ENCODE measurements at regions not wholly inside any gene's neighbourhood (a gene's known extent, or its start where the extent isn't known, plus 50 kb on each side); places are given as distances from the start of the nearest gene placed in this dataset.

DNA sequence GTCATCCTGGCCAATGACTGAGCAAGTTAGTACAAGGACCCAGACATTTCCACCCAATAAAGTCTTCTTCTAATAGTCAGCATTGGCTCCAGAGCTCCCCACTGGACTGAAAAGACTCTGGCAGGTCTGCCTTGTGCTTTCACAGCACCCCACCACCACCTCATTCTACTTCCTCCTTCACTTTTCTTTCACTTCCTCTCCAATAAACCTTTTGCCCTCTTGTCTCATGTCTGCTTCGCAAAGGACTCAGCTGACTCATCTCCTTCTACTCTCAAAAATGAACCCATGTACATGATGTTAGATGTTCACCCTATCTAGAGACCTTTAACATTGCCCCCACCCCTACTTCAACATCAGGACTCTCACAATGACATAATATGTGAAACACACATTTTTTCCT is 181.0 kb upstream of the PPP2R3A start:
- H3K36me3 ChIP-seq (ENCODE audit: control insufficient read depth, insufficient read depth, low read length) = no peaks in the 10 kb centered on the region
- H3K9ac ChIP-seq (ENCODE audit: low read depth, low read length) = no peak overlapping the region
- H3K4me3 ChIP-seq (ENCODE audit: low read depth, low read length) = no peak overlapping the region
- no peaks in the 10 kb centered on the region for H3K4me1 ChIP-seq (ENCODE audit: control insufficient read depth, insufficient read depth, low read length)
- no peaks in the 10 kb centered on the region for H3K27me3 ChIP-seq (ENCODE audit: control insufficient read depth, insufficient read depth, low read length)
- no peaks in the 10 kb centered on the region for H3K9me3 ChIP-seq (ENCODE audit: control insufficient read depth, insufficient read depth, low read length)

DNA sequence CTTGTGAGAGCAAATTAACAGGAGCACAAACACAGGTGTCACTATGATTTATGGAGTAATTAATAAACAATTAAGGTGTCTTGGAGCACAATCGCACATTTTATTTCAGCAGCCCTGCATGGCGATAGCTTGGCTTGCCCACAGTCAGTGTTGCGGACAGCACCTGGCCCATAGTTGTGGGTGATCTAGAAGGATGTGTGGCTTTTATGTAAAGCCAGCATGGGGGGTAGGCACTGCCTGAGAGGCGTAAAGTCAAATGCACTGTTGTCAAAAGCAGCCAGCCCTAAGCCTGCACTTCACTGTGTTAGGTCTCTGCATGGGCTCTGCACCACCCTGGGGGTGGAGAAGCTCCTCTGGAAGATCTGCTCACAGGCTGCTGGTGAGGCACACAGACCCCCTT is 177.4 kb upstream of the PPP2R3A start:
- no peaks in the 10 kb centered on the region for H3K4me1 ChIP-seq (ENCODE audit: control insufficient read depth, insufficient read depth, low read length)
- no peaks in the 10 kb centered on the region for H3K27me3 ChIP-seq (ENCODE audit: control insufficient read depth, insufficient read depth, low read length)
- H3K4me3 ChIP-seq (ENCODE audit: low read depth, low read length) = no peak overlapping the region

DNA sequence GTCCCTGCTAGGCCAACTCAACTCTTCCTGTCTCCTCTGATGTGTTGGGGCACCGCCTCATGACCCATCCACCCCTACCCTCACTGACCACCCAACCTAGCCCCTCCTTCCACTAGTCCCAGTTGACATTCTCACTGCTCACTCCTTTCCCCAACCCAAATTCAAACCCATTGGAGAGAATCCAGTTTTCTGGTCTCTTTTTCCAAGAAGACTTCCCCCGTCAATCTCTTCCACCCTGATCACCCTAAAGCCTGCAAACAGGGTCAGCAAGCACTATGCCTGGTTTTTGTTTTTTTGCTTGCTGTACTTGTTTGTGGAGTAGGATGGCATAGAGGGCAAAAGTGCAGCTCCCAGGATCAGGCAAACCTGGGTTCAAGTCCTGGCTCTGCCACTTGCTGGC is 176.6 kb upstream of the PPP2R3A start:
- no peaks in the 10 kb centered on the region for H3K27me3 ChIP-seq (ENCODE audit: control insufficient read depth, insufficient read depth, low read length)
- H3K36me3 ChIP-seq (ENCODE audit: control insufficient read depth, insufficient read depth, low read length) = no peaks in the 10 kb centered on the region
- H3K9me3 ChIP-seq (ENCODE audit: control insufficient read depth, insufficient read depth, low read length) = no peaks in the 10 kb centered on the region

More for the DNA sequence above, 177.4 kb upstream of the PPP2R3A start:
- no peak overlapping the region for H3K9ac ChIP-seq (ENCODE audit: low read depth, low read length)
- no peaks in the 10 kb centered on the region for H3K36me3 ChIP-seq (ENCODE audit: control insufficient read depth, insufficient read depth, low read length)
- H3K9me3 ChIP-seq (ENCODE audit: control insufficient read depth, insufficient read depth, low read length) = no peaks in the 10 kb centered on the region

DNA sequence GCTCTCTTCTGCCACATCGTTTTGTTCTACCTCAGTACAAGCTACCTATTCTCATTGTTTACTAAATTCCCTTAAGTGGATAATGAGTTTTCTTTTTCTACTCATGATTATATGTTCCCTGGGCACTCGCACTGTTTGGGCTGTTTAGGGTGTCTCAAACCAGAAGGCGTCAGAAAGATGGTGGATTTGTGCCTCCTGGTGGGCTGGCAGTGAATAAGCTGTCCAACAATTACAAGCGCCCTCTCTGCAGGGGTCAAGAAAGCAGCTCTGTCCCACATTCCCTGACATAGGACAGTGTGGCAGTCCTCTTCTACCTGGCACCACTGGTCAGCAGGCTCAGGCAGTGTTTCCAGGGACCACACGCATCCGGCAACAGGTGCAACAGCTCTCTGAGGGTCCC is 173.4 kb upstream of the PPP2R3A start:
- Histone ChIP-seq H3K9ac (ENCODE audit: low read depth, low read length) (no peak overlapping the region), H3K27me3 (ENCODE audit: control insufficient read depth, insufficient read depth, low read length) (no peaks in the 10 kb centered on the region), H3K36me3 (ENCODE audit: control insufficient read depth, insufficient read depth, low read length) (no peaks in the 10 kb centered on the region), H3K4me1 (ENCODE audit: control insufficient read depth, insufficient read depth, low read length) (no peaks in the 10 kb centered on the region), H3K4me3 (ENCODE audit: low read depth, low read length) (no peak overlapping the region), H3K9me3 (ENCODE audit: control insufficient read depth, insufficient read depth, low read length) (no peaks in the 10 kb centered on the region)

More for the DNA sequence above, 176.6 kb upstream of the PPP2R3A start:
- no peak overlapping the region for H3K9ac ChIP-seq (ENCODE audit: low read depth, low read length)
- no peaks in the 10 kb centered on the region for H3K4me1 ChIP-seq (ENCODE audit: control insufficient read depth, insufficient read depth, low read length)
- no peak overlapping the region for H3K4me3 ChIP-seq (ENCODE audit: low read depth, low read length)

DNA sequence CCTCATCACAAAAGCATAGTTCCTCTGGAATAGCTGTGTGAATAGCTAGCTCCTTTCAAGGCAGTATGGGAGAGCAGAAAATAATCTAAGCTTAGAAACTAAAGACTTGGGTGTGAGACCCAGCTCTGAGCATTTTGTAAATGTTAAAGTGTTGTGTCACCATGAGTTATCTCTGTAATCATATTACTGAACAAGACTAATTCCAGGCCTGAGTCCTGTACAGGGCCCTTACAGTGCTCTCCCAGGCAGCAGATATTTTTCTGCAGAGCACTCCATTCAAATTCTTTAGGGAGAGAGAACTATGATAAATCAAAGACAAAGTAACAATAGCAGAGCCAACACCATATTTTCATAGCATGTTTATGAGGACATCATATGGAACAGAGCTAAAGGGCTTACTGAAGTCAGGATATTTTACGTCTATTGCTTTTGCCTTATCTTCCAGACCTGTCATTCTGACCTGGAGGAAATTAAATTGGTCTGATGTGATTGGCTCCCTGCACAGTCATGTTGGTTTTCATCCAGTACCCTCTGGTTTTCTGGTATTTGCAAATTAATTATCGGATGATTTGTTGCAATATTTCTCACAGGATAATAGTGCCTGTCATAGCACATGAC is 172.6 kb upstream of the PPP2R3A start:
- H3K4me1 ChIP-seq (ENCODE audit: control insufficient read depth, insufficient read depth, low read length) = no peaks in the 10 kb centered on the region
- H3K9ac ChIP-seq (ENCODE audit: low read depth, low read length) = no peak overlapping the region
- H3K36me3 ChIP-seq (ENCODE audit: control insufficient read depth, insufficient read depth, low read length) = no peaks in the 10 kb centered on the region
- H3K27me3 ChIP-seq (ENCODE audit: control insufficient read depth, insufficient read depth, low read length) = no peaks in the 10 kb centered on the region
- H3K4me3 ChIP-seq (ENCODE audit: low read depth, low read length) = no peak overlapping the region
- H3K9me3 ChIP-seq (ENCODE audit: control insufficient read depth, insufficient read depth, low read length) = no peaks in the 10 kb centered on the region

DNA sequence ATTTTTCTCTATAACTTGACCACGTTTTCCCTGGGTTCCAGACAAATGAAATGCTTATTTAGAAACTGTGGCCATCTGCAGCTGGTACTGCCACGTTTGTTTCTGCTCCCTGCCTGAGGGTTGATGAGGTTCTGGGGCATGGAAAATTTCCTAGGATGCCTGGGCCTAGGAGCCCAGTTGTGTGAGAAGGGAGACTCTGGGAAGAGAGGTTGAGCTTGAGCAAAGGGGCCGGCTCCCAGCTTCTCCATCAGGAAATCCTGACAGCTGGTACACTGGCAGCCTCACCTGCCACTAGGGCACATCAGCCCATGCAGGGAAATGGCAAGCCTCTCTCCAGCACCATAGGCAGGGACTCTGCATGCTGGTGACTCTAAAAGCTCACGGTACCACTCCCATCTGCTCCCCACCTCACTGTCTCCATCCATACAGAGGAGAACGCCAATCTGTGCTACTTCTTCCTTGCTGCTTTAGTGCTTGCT is 165.4 kb upstream of the PPP2R3A start:
- Histone ChIP-seq H3K36me3 (ENCODE audit: control insufficient read depth, insufficient read depth, low read length) (no peaks in the 10 kb centered on the region), H3K9ac (ENCODE audit: low read depth, low read length) (no peak overlapping the region), H3K4me3 (ENCODE audit: low read depth, low read length) (no peak overlapping the region), H3K9me3 (ENCODE audit: control insufficient read depth, insufficient read depth, low read length) (no peaks in the 10 kb centered on the region), H3K27me3 (ENCODE audit: control insufficient read depth, insufficient read depth, low read length) (no peaks in the 10 kb centered on the region), H3K4me1 (ENCODE audit: control insufficient read depth, insufficient read depth, low read length) (no peaks in the 10 kb centered on the region)

DNA sequence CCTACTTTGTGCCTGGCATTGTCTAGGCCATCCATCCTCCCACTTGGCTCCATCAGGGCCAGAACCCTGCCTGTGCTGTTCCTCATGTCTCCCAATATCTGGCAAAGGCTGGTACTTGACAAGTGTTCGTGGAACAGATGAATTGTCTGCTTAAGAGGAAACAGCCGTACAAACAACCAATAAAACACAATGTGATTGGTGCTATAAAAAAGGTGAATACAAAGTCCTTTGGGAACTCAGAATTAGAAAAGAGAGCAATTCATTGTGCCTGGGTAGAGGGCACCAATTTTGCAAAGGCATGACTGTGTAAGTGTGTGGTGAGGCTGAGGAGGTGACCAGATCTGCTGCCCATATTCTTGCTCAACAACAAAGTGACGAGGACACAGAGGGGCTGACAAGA is 164.5 kb upstream of the PPP2R3A start:
- H3K9ac ChIP-seq (ENCODE audit: low read depth, low read length) = no peak overlapping the region
- H3K4me3 ChIP-seq (ENCODE audit: low read depth, low read length) = no peak overlapping the region
- no peaks in the 10 kb centered on the region for H3K27me3 ChIP-seq (ENCODE audit: control insufficient read depth, insufficient read depth, low read length)
- H3K36me3 ChIP-seq (ENCODE audit: control insufficient read depth, insufficient read depth, low read length) = no peaks in the 10 kb centered on the region
- no peaks in the 10 kb centered on the region for H3K4me1 ChIP-seq (ENCODE audit: control insufficient read depth, insufficient read depth, low read length)
- H3K9me3 ChIP-seq (ENCODE audit: control insufficient read depth, insufficient read depth, low read length) = no peaks in the 10 kb centered on the region

DNA sequence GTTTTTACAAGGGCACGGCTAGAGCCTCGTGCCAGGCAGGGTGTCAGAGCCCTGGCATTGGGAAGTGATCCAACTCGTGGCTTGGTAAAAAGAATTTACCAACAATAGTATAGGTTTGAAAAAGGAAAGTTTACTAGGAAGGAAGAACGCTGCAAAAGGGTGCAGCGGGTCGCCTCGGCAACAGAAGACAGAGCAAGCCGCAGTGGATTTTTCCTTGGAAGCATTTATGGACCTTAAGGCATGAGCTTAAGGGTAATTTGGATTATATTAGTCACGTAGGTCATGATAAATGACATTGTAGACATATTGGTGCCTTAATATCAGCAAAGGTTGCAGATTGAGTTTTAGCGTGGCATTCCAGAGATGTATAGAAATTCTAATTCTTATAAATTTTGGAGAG is 163.4 kb upstream of the PPP2R3A start:
- Histone ChIP-seq H3K9me3 (ENCODE audit: control insufficient read depth, insufficient read depth, low read length) (no peaks in the 10 kb centered on the region), H3K4me3 (ENCODE audit: low read depth, low read length) (no peak overlapping the region), H3K27me3 (ENCODE audit: control insufficient read depth, insufficient read depth, low read length) (no peaks in the 10 kb centered on the region), H3K9ac (ENCODE audit: low read depth, low read length) (no peak overlapping the region), H3K4me1 (ENCODE audit: control insufficient read depth, insufficient read depth, low read length) (no peaks in the 10 kb centered on the region), H3K36me3 (ENCODE audit: control insufficient read depth, insufficient read depth, low read length) (no peaks in the 10 kb centered on the region)

DNA sequence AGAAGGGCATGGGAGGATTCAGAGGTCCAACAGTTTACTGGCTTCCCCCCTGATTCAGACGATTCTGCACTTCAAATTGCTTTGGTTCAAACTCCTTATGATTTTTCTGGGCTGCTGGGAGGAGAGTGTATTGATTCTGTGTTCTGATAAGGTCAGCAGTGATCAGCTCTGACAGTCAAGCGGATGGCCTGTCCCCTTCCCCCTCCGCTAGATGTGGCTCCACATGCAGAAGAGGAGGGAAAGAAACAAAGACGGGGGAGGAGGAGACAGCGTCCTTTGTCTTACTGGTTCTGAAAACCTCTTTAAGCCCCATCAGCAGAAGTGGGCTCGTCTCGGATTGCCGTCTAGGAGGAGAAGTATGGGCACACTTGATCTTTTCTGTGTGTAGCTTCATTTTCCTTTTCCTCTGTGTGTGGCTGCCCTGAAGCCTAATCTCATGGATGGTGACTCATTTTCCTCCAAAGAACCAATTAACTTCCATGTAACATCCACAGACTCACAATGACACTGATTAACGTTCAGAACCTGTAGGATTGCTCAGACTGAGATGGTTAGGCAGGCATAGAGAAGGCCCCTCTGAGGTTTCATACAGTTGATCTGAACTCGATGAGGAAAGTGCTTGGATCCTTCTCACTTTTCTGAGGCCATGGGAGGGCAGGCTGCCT is 162.4 kb upstream of the PPP2R3A start:
- H3K27me3 ChIP-seq (ENCODE audit: control insufficient read depth, insufficient read depth, low read length) = no peaks in the 10 kb centered on the region
- no peak overlapping the region for H3K9ac ChIP-seq (ENCODE audit: low read depth, low read length)
- no peaks in the 10 kb centered on the region for H3K9me3 ChIP-seq (ENCODE audit: control insufficient read depth, insufficient read depth, low read length)
- no peaks in the 10 kb centered on the region for H3K4me1 ChIP-seq (ENCODE audit: control insufficient read depth, insufficient read depth, low read length)
- H3K36me3 ChIP-seq (ENCODE audit: control insufficient read depth, insufficient read depth, low read length) = no peaks in the 10 kb centered on the region
- no peak overlapping the region for H3K4me3 ChIP-seq (ENCODE audit: low read depth, low read length)

DNA sequence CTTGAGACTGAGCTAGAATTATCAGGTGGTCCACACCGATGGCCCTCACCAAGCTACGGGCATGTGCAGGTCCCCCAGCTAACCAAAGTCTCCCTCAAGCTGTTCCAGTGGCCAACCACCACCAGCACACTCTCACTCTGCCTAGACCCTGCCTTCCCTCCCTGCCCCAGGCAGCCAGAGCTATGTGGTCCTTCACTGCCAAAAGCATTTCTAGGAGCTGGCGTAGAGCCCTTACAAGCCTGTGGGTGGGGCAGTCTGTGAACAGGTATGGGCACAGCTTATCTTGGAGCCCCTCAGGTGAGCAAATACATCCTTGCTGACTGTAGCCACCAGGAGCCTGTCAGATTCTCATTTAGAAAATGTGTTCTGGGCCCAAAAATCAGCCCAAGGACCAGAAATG is 159.8 kb upstream of the PPP2R3A start:
- H3K36me3 ChIP-seq (ENCODE audit: control insufficient read depth, insufficient read depth, low read length) = no peaks in the 10 kb centered on the region
- H3K4me1 ChIP-seq (ENCODE audit: control insufficient read depth, insufficient read depth, low read length) = peaks cover 2% of the 10 kb centered on the region
- H3K4me3 ChIP-seq (ENCODE audit: low read depth, low read length) = no peak overlapping the region
- no peaks in the 10 kb centered on the region for H3K9me3 ChIP-seq (ENCODE audit: control insufficient read depth, insufficient read depth, low read length)
- no peak overlapping the region for H3K9ac ChIP-seq (ENCODE audit: low read depth, low read length)
- H3K27me3 ChIP-seq (ENCODE audit: control insufficient read depth, insufficient read depth, low read length) = no peaks in the 10 kb centered on the region

DNA sequence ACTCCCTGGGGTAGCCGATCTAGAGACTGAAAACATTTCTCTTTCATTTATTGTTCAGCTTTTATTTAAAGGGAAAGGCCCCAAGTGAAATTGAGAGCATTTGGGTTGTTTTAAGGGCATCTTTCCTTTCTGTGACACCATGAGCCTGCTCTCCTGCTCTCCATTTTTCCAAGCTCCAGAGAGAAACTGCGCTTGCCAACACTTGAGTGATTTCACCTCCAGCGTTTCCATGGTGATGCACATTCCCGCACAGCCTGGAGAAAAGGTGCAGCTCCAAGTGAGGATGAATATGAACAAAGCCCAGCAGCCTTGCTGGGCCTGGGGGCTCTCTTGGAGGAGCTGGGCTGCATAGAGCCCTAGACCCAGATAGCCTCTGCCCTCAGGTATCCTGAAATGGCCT is 159.2 kb upstream of the PPP2R3A start:
- H3K27me3 ChIP-seq (ENCODE audit: control insufficient read depth, insufficient read depth, low read length) = no peaks in the 10 kb centered on the region
- peaks cover 2% of the 10 kb centered on the region for H3K4me1 ChIP-seq (ENCODE audit: control insufficient read depth, insufficient read depth, low read length)
- no peaks in the 10 kb centered on the region for H3K36me3 ChIP-seq (ENCODE audit: control insufficient read depth, insufficient read depth, low read length)
- H3K9ac ChIP-seq (ENCODE audit: low read depth, low read length) = no peak overlapping the region
- H3K4me3 ChIP-seq (ENCODE audit: low read depth, low read length) = no peak overlapping the region
- H3K9me3 ChIP-seq (ENCODE audit: control insufficient read depth, insufficient read depth, low read length) = no peaks in the 10 kb centered on the region

DNA sequence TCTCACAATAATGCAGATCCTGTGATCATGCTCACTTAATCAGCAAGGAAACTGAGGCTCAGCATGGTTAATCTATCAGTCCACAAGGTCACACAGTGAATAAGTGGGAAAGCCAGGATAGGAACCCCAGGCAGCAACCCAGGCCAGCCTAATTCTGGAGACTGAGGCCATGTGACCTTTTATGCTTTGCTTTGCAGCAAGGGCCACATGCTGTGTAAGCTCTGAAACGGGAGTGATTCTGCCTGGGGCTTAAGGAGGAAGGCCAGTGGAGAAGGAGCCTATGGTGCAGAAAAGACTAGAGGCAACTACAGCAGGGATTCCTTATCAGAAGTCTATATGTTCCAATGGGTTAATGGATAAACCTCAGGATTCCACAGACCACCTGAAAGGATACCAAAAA is 157.6 kb upstream of the PPP2R3A start:
- Histone ChIP-seq H3K4me3 (ENCODE audit: low read depth, low read length) (no peak overlapping the region), H3K36me3 (ENCODE audit: control insufficient read depth, insufficient read depth, low read length) (no peaks in the 10 kb centered on the region), H3K9ac (ENCODE audit: low read depth, low read length) (no peak overlapping the region), H3K9me3 (ENCODE audit: control insufficient read depth, insufficient read depth, low read length) (no peaks in the 10 kb centered on the region), H3K4me1 (ENCODE audit: control insufficient read depth, insufficient read depth, low read length) (peaks cover 2% of the 10 kb centered on the region), H3K27me3 (ENCODE audit: control insufficient read depth, insufficient read depth, low read length) (no peaks in the 10 kb centered on the region)
